ENCODE measurements at regions not wholly inside any gene's neighbourhood (a gene's known extent, or its start where the extent isn't known, plus 50 kb on each side); places are given as distances from the start of the nearest gene placed in this dataset.

DNA sequence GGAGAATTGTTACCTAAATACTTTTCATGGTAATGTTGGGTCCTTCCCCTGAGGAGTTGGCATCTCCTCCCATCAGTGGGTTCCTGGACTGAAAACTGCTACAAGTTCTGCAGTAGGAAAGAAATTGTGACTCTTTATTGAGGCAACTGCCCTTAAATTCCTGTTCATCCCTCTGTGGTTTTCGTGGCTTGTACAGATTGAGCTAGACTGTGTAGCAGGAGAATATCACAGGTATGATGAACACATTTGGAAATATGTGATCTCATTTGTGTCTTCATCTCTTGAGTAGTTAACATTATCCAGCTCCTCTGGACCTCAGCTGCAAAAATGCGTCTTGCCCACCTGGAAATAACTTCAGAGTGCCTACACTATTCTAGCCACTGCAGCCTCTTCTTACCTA is 390.6 kb downstream of the PTPRC start:
- TF ChIP-seq POLR2AphosphoS5 (IDR thresholded peaks at IDR 0.05; ENCODE audit: low read depth, low read length): no peak
- TF ChIP-seq, protein P1, sequence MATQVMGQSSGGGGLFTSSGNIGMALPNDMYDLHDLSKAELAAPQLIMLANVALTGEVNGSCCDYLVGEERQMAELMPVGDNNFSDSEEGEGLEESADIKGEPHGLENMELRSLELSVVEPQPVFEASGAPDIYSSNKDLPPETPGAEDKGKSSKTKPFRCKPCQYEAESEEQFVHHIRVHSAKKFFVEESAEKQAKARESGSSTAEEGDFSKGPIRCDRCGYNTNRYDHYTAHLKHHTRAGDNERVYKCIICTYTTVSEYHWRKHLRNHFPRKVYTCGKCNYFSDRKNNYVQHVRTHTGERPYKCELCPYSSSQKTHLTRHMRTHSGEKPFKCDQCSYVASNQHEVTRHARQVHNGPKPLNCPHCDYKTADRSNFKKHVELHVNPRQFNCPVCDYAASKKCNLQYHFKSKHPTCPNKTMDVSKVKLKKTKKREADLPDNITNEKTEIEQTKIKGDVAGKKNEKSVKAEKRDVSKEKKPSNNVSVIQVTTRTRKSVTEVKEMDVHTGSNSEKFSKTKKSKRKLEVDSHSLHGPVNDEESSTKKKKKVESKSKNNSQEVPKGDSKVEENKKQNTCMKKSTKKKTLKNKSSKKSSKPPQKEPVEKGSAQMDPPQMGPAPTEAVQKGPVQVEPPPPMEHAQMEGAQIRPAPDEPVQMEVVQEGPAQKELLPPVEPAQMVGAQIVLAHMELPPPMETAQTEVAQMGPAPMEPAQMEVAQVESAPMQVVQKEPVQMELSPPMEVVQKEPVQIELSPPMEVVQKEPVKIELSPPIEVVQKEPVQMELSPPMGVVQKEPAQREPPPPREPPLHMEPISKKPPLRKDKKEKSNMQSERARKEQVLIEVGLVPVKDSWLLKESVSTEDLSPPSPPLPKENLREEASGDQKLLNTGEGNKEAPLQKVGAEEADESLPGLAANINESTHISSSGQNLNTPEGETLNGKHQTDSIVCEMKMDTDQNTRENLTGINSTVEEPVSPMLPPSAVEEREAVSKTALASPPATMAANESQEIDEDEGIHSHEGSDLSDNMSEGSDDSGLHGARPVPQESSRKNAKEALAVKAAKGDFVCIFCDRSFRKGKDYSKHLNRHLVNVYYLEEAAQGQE (IDR thresholded peaks at IDR 0.05; ENCODE audit: insufficient read depth in 1 of 2, low read depth in 2 of 2, low read length in 2 of 2): no peak

Data from PFSK-1 (cell line).